ENCODE measurements at regions not wholly inside any gene's neighbourhood (a gene's known extent, or its start where the extent isn't known, plus 50 kb on each side); places are given as distances from the start of the nearest gene placed in this dataset.

GRCh38 chr12:77613411-77613810 is 217.3 kb upstream of the NAV3 start:
- Histone ChIP-seq H3K27me3 (replicated peaks; ENCODE audit: control insufficient read depth, insufficient read depth, low read length) (no peaks in the 10 kb centered on the region), H3K36me3 (ENCODE audit: control insufficient read depth, insufficient read depth, low read length) (no peaks in the 10 kb centered on the region), H3K4me3 (replicated peaks; ENCODE audit: low read depth, low read length) (no peak overlapping the region)
- TF ChIP-seq CTCF (IDR thresholded peaks at IDR 0.05; ENCODE audit: insufficient read depth, low read length, poor library complexity, severe bottlenecking) = no peak
- no peak for DNase-seq (ENCODE audit: extremely low read depth, insufficient read length)

DNA sequence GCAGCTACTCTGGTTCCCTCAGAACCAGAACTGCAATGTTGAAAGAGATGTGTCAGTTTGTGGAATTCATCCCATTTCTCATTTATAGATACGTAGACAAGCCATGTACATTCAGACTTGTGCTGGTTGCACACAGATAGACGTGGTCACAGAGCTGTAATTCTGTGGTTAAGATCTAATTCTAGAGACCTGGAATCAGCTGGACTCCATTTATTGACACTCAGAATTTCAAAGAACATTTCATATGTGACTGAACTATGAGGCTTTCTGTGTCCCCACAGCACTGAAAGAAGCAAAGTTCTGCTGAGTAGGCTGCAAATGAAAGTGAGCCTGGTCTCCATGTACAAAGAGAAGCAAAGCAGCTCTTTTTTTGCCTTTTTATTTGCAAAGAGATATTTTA is 220.2 kb upstream of the NAV3 start:
- H3K36me3 ChIP-seq (ENCODE audit: control insufficient read depth, insufficient read depth, low read length) = no peaks in the 10 kb centered on the region
- H3K27me3 ChIP-seq (replicated peaks; ENCODE audit: control insufficient read depth, insufficient read depth, low read length) = no peaks in the 10 kb centered on the region
- H3K4me3 ChIP-seq (replicated peaks; ENCODE audit: low read depth, low read length) = no peak overlapping the region
- TF ChIP-seq CTCF (IDR thresholded peaks at IDR 0.05; ENCODE audit: insufficient read depth, low read length, poor library complexity, severe bottlenecking) = no peak
- DNase-seq (ENCODE audit: extremely low read depth, insufficient read length) = no peak

- Histone ChIP-seq H3K36me3 (ENCODE audit: control insufficient read depth, insufficient read depth, low read length) (no peaks in the 10 kb centered on the region), H3K27me3 (replicated peaks; ENCODE audit: control insufficient read depth, insufficient read depth, low read length) (no peaks in the 10 kb centered on the region)
- DNase-seq (ENCODE audit: extremely low read depth, insufficient read length) = no peak
These were observed 221.7 kb upstream of the NAV3 start for GRCh38 chr12:77609016-77609415.

GRCh38 chr12:77608271-77608824 is 222.3 kb upstream of the NAV3 start:
- no peaks in the 10 kb centered on the region for H3K36me3 ChIP-seq (ENCODE audit: control insufficient read depth, insufficient read depth, low read length)
- TF ChIP-seq CTCF (IDR thresholded peaks at IDR 0.05; ENCODE audit: insufficient read depth, low read length, poor library complexity, severe bottlenecking) = no peak
- no peak overlapping the region for H3K4me3 ChIP-seq (replicated peaks; ENCODE audit: low read depth, low read length)
- no peaks in the 10 kb centered on the region for H3K27me3 ChIP-seq (replicated peaks; ENCODE audit: control insufficient read depth, insufficient read depth, low read length)
- DNase-seq (ENCODE audit: extremely low read depth, insufficient read length) = no peak

More at GRCh38 chr12:77609016-77609415, 221.7 kb upstream of the NAV3 start:
- TF ChIP-seq CTCF (IDR thresholded peaks at IDR 0.05; ENCODE audit: insufficient read depth, low read length, poor library complexity, severe bottlenecking) = no peak
- H3K4me3 ChIP-seq (replicated peaks; ENCODE audit: low read depth, low read length) = no peak overlapping the region

- no peak for TF ChIP-seq CTCF (IDR thresholded peaks at IDR 0.05; ENCODE audit: insufficient read depth, low read length, poor library complexity, severe bottlenecking)
- Histone ChIP-seq H3K4me3 (replicated peaks; ENCODE audit: low read depth, low read length) (no peak overlapping the region), H3K27me3 (replicated peaks; ENCODE audit: control insufficient read depth, insufficient read depth, low read length) (no peaks in the 10 kb centered on the region), H3K36me3 (ENCODE audit: control insufficient read depth, insufficient read depth, low read length) (no peaks in the 10 kb centered on the region)
- no peak for DNase-seq (ENCODE audit: extremely low read depth, insufficient read length)
These were observed 224.3 kb upstream of the NAV3 start for GRCh38 chr12:77606348-77606747.

- Histone ChIP-seq H3K27me3 (replicated peaks; ENCODE audit: control insufficient read depth, insufficient read depth, low read length) (no peaks in the 10 kb centered on the region), H3K36me3 (ENCODE audit: control insufficient read depth, insufficient read depth, low read length) (no peaks in the 10 kb centered on the region), H3K4me3 (replicated peaks; ENCODE audit: low read depth, low read length) (no peak overlapping the region)
- TF ChIP-seq CTCF (IDR thresholded peaks at IDR 0.05; ENCODE audit: insufficient read depth, low read length, poor library complexity, severe bottlenecking) = no peak
- no peak for DNase-seq (ENCODE audit: extremely low read depth, insufficient read length)
These were observed 226.7 kb upstream of the NAV3 start for GRCh38 chr12:77603946-77604345.
